Smooth muscle cell (in vitro differentiated cells): ENCODE measurements at regions not wholly inside any gene's neighbourhood (a gene's known extent, or its start where the extent isn't known, plus 50 kb on each side); places are given as distances from the start of the nearest gene placed in this dataset.
"Not testable (repeated sequence)": the region's sequence is repeated elsewhere in the genome, so short reads cannot be mapped to it uniquely, and the experiment has no call there.

ENCODE experiments used
- DNase-seq: peaks from one replicate; lab custom pipeline; 2025; ENCODE audit not compliant: unreplicated experiment; lab: John Stamatoyannopoulos, UW
- H2AFZ ChIP-seq: fragments of 200-600 bp; sonication (generic); 2 replicates; pipeline ENCODE4 v1.6.0; 2016; ENCODE audit warnings: antibody characterized with exemption, low read depth, mild to moderate bottlenecking
- H3F3A ChIP-seq: fragments of 200-600 bp; sonication (generic); 2 replicates; pipeline ENCODE4 v1.6.0; 2017; ENCODE audit warnings: antibody characterized with exemption, low read depth
- H3K27ac ChIP-seq: fragments of 200-600 bp; sonication (generic); 2 replicates; pipeline ENCODE4 v1.5.1; 2016; ENCODE audit warnings: low read depth, mild to moderate bottlenecking
- H3K27me3 ChIP-seq: fragments of 200-600 bp; sonication (generic); 2 replicates; pipeline ENCODE4 v1.6.1; 2016; ENCODE audit warnings: low read depth, mild to moderate bottlenecking
- H3K36me3 ChIP-seq: fragments of 200-600 bp; sonication (generic); 2 replicates; pipeline ENCODE4 v1.5.1; 2016; ENCODE audit warnings: low read depth
- H3K4me1 ChIP-seq: fragments of 200-600 bp; sonication (generic); 2 replicates; pipeline ENCODE4 v1.5.1; 2016; ENCODE audit warnings: low read depth
- H3K4me2 ChIP-seq: fragments of 200-600 bp; sonication (generic); 2 replicates; pipeline ENCODE4 v1.6.0; 2016; ENCODE audit warnings: mild to moderate bottlenecking
- H3K4me3 ChIP-seq: fragments of 200-600 bp; sonication (generic); 2 replicates; pipeline ENCODE4 v1.5.1; 2016; ENCODE audit warnings: mild to moderate bottlenecking
- H3K79me2 ChIP-seq: fragments of 200-600 bp; sonication (generic); 2 replicates; pipeline ENCODE4 v1.6.0; 2016; ENCODE audit warnings: low read depth, mild to moderate bottlenecking
- H3K9ac ChIP-seq: fragments of 200-600 bp; sonication (generic); 2 replicates; pipeline ENCODE4 v1.6.0; 2016; ENCODE audit warnings: low read depth
- H3K9me3 ChIP-seq: fragments of 200-600 bp; sonication (generic); replicated peaks from 2 replicates; pipeline ENCODE4 v1.5.1; 2016; ENCODE audit warnings: low read depth
- H4K20me1 ChIP-seq: fragments of 200-600 bp; sonication (generic); 2 replicates; pipeline ENCODE4 v1.6.0; 2016; ENCODE audit warnings: low read depth
- WGBS: methylation state at CpG from one replicate; pipeline ENCODE4 v1.1.7; 2016; ENCODE audit warnings: low lambda C conversion rate; 5-methylcytosine and 5-hydroxymethylcytosine counted together
- TF ChIP-seq, protein P1 (sequence below): fragments of 200-600 bp; sonication (generic); IDR thresholded peaks from 2 replicates; pipeline ENCODE4 v1.5.1; 2017; ENCODE audit warnings: borderline replicate concordance, mild to moderate bottlenecking, antibody characterized with exemption; ENCODE audit not compliant: insufficient read depth, poor library complexity, severe bottlenecking

DNA sequence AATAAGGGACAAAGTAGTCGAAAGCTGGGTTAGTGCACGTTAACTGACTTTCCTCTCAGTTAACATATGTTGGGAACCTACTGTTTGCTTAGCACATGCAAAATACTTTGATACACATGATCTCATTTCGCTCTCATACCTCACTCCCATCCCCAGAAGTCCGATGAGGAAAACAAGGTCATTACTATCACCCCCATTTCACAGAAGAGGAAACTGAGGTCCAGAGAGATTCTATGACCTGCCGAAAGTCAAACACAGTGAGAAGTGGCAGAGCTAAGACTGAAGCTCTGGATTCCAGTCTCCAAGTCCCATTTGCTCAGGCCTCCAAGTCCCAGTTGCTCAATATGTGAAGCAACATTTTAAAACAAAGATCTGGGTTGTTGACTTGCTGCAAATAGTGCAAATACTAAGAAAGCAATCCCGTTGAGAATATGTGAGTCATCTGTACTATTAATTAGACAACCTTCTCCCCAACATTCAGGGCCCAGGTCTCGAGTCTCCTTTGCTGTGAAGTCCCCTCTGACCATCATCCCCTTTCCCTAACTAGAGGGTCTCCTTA is 170.6 kb upstream of the PWP1 start:
- Histone ChIP-seq H3F3A (no peaks in the 10 kb centered on the region), H3K4me3 (no peak overlapping the region), H2AFZ (no peak overlapping the region), H3K4me1 (no peaks in the 10 kb centered on the region), H3K9me3 (no peaks in the 10 kb centered on the region), H3K9ac (no peak overlapping the region), H3K36me3 (no peaks in the 10 kb centered on the region), H3K79me2 (no peaks in the 10 kb centered on the region), H3K27me3 (no peaks in the 10 kb centered on the region), H3K27ac (peak overlapping the region; percentile 72), H4K20me1 (no peaks in the 10 kb centered on the region), H3K4me2 (no peak overlapping the region)
- TF ChIP-seq, protein P1, sequence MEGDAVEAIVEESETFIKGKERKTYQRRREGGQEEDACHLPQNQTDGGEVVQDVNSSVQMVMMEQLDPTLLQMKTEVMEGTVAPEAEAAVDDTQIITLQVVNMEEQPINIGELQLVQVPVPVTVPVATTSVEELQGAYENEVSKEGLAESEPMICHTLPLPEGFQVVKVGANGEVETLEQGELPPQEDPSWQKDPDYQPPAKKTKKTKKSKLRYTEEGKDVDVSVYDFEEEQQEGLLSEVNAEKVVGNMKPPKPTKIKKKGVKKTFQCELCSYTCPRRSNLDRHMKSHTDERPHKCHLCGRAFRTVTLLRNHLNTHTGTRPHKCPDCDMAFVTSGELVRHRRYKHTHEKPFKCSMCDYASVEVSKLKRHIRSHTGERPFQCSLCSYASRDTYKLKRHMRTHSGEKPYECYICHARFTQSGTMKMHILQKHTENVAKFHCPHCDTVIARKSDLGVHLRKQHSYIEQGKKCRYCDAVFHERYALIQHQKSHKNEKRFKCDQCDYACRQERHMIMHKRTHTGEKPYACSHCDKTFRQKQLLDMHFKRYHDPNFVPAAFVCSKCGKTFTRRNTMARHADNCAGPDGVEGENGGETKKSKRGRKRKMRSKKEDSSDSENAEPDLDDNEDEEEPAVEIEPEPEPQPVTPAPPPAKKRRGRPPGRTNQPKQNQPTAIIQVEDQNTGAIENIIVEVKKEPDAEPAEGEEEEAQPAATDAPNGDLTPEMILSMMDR = no peak
- DNase-seq = no peak
- 77% methylated on average over 7 of the region's 7 CpGs for WGBS

DNA sequence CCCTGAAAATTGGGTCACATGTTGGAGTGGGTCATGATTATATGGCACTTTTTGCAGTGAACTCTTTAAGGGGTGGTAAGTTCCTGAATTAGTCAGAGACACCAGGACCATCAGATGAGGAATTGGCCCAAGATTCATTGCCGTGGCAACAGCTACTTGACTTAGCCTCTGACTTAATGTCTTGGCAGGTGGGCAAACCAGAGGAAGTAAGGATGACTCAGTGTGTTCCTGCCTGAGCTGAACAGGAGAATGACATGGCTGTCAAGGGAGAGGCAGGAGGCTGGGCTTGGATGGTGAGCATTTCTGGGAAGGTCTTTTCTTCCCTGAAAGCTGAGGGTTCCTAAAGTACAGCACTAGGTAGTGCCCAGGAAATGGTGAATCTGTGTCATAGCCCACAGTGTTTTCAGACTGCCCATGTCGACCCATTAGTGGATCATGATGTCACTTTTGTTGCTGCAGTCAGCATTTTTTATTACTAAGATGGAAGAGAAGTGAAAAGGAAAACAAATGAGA is 170.1 kb upstream of the PWP1 start:
- H3K4me3 ChIP-seq = no peak overlapping the region

DNA sequence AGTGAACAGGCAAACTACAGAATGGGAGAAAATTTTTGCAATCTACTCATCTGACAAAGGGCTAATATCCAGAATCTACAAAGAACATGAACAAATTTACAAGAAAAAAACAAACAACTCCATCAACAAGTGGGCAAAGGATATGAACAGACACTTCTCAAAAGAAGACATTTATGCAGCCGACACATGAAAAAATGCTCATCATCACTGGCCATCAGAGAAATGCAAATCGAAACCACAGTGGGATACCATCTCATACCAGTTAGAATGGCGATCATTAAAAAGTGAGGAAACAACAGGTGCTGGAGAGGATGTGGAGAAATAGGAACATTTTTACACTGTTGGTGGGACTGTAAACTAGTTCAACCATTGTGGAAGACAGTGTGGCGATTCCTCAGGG is 167.8 kb upstream of the PWP1 start:
- WGBS = 95% methylated on average over 4 of the region's 4 CpGs
- H4K20me1 ChIP-seq, H3K4me1 ChIP-seq, H3K27me3 ChIP-seq, H2AFZ ChIP-seq, H3K36me3 ChIP-seq, DNase-seq, H3K9me3 ChIP-seq, H3K27ac ChIP-seq, H3K79me2 ChIP-seq, H3K9ac ChIP-seq, H3K4me2 ChIP-seq, H3K4me3 ChIP-seq, H3F3A ChIP-seq: not testable (repeated sequence)

More for the DNA sequence above, 170.1 kb upstream of the PWP1 start:
- Histone ChIP-seq H4K20me1 (no peaks in the 10 kb centered on the region), H3K4me1 (no peaks in the 10 kb centered on the region), H3K27me3 (no peaks in the 10 kb centered on the region), H3F3A (no peaks in the 10 kb centered on the region), H3K9ac (peak overlapping the region; percentile 29), H3K27ac (peak overlapping the region; percentile 72), H2AFZ (no peak overlapping the region), H3K9me3 (no peaks in the 10 kb centered on the region), H3K36me3 (no peaks in the 10 kb centered on the region), H3K79me2 (no peaks in the 10 kb centered on the region), H3K4me2 (no peak overlapping the region)
- WGBS = 49% methylated on average over 2 of the region's 2 CpGs
- DNase-seq = no peak
- TF ChIP-seq, protein P1 = no peak

DNA sequence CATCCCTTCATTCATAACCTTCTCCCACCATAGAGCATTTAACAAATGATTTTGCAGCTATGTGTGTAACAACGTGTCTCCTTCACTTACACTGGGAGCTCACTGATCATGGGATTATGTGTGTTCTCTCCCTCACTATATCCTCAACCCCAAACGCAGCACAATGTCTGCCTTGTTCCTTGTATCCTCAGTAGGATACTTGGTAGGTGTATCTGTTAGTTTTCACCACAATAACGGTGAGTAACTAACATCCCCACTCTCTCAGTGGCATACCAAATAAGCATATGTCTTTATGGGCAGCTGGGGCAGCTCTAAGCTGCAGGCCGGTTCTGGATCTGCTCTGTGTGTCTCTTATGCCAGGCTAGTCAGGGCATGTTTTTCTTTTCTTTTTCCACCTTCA is 166.7 kb upstream of the PWP1 start:
- no peaks in the 10 kb centered on the region for H3K4me1 ChIP-seq
- WGBS = 95% methylated on average over 4 of the region's 4 CpGs
- no peak overlapping the region for H3K9ac ChIP-seq

More for the DNA sequence above, 166.7 kb upstream of the PWP1 start:
- H4K20me1 ChIP-seq = no peaks in the 10 kb centered on the region
- no peaks in the 10 kb centered on the region for H3K79me2 ChIP-seq
- H3K4me3 ChIP-seq = no peak overlapping the region
- DNase-seq = no peak
- no peak overlapping the region for H3K27ac ChIP-seq
- no peak overlapping the region for H2AFZ ChIP-seq
- H3K27me3 ChIP-seq = no peaks in the 10 kb centered on the region
- H3F3A ChIP-seq = no peaks in the 10 kb centered on the region
- TF ChIP-seq, protein P1 = no peak
- H3K9me3 ChIP-seq = no peaks in the 10 kb centered on the region
- no peak overlapping the region for H3K4me2 ChIP-seq
- no peaks in the 10 kb centered on the region for H3K36me3 ChIP-seq
